Brain microvascular endothelial cell (primary cell): ENCODE measurements at regions not wholly inside any gene's neighbourhood (a gene's known extent, or its start where the extent isn't known, plus 50 kb on each side); places are given as distances from the start of the nearest gene placed in this dataset.
"Not testable (repeated sequence)": the region's sequence is repeated elsewhere in the genome, so short reads cannot be mapped to it uniquely, and the experiment has no call there.

Experiments
- DNase-seq: peaks from one replicate; pipeline ENCODE4 v3.0.0-alpha.2; 2020
- H3K27ac ChIP-seq: fragments of 250-450 bp; sonication (Bioruptor Pico); 2 replicates; pipeline ENCODE4 v1.5.1; 2020; ENCODE audit warnings: mild to moderate bottlenecking, moderate library complexity
- H3K27me3 ChIP-seq: fragments of 250-450 bp; sonication (Bioruptor Pico); replicated peaks from 2 replicates; pipeline ENCODE4 v1.5.1; 2020; ENCODE audit warnings: mild to moderate bottlenecking
- H3K36me3 ChIP-seq: fragments of 250-450 bp; sonication (Bioruptor Pico); replicated peaks from 2 replicates; pipeline ENCODE4 v1.5.1; 2020; ENCODE audit warnings: mild to moderate bottlenecking
- H3K4me3 ChIP-seq: 2 replicates; pipeline ENCODE4 v1.5.1; 2011; ENCODE audit warnings: low read depth, mild to moderate bottlenecking, control low read depth, low read length, moderate library complexity
- in situ Hi-C: cut with HindIII; loops from 2 replicates; pipeline ENCODE4 v1.10.0; 2017; ENCODE audit warnings: low sequenced_read_pairs, low pct_ligation_motif_present
- TF ChIP-seq, protein P1 (sequence below): IDR thresholded peaks from 2 replicates; pipeline ENCODE4 v1.5.1; 2011; ENCODE audit warnings: low read depth, mild to moderate bottlenecking, moderate library complexity, low read length, control low read depth, inconsistent platforms; ENCODE audit errors: missing control alignments

DNA sequence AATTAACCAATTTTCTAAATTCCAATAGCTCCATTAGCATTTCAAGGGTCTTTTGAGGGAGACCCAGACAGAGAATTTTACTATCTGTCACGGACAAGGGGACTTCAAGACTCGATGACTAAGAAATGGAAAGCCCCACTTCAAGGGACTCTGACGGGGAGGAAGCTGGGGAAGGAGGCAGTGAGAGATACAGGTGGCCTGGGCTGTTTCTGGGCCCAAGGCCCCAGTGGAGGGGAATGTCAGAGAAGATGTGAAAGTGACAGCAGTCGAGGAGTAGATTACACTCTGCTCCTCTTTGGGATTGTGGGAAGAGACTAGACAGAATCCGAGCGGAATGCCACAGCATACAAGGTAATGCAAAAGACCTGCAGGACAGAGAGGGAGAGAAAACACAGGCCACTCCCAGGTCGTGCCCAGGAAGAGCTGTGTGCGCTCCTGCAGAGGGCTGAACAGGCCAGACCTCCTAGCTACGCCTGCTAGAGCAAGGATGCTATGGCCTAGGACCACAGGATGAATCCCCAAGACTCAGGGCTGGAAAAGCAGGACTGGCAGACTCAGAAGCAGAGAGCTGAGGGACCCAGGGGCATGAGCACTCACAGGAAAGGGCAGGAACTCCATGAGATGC lies 321.5 kb upstream of the CHRNA7 start:
- H3K36me3 ChIP-seq, DNase-seq, H3K27ac ChIP-seq, in situ Hi-C loops, H3K27me3 ChIP-seq, H3K4me3 ChIP-seq: not testable (repeated sequence)

DNA sequence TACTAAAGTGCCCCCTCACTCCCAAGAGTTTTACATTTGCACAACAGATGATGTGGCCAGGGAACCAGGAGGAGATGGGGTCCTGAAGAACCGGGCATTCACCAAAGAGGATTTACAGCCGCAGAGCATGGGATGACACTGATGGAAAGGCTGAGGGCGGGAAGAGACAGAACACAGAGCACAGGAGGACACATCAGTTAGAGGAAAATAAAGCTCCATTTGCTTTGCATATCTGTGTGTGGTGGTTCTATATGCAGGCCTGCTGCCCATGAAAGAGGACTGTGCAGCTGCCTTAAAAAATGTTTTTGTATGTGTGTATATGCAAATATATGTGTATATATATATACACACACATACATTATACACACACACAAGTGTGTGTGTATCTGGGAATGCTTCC lies 320.8 kb upstream of the CHRNA7 start:
- H3K4me3 ChIP-seq, DNase-seq, H3K27ac ChIP-seq, H3K36me3 ChIP-seq, H3K27me3 ChIP-seq, in situ Hi-C loops: not testable (repeated sequence)

DNA sequence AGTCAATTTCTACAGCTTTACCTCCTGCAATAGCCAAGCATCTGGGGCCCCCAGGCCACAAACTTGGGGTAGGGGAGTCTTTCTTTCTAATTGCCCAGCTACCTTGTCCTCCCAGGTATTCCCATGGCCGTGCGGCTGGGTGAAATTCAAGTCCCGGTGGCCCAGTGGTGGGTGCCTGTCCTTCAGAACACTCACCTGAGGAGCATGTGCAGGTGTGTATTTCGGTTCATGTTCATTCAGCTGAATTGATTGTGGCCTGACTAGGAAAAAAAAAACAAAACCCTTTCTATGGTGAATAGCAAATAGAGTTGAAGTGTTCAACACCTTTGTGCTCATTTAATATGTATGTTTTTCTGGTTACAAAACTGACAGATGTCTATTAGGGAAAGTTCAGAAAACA lies 319.5 kb upstream of the CHRNA7 start:
- DNase-seq, H3K27me3 ChIP-seq, H3K4me3 ChIP-seq, H3K36me3 ChIP-seq, H3K27ac ChIP-seq, in situ Hi-C loops: not testable (repeated sequence)

DNA sequence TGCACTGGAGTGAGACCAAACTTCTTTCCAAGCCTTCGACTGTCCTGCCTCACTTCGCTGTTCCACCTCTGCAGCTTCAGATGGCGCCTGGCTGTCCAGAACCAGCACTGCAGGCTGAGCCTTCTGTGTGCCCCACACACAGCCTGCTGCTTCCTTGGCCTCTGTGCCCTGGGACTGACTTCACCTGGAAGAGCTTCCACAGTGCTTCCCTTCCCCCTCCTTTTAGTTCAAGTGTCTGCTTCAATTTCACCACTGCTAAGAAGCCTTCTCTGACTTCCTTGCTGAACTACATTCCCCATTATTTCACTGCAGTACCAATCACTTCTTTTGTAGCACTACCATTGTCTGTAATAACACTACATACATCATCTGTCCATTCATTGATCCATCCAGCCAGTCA lies 315.1 kb upstream of the CHRNA7 start:
- H3K4me3 ChIP-seq, in situ Hi-C loops, H3K36me3 ChIP-seq, H3K27ac ChIP-seq, DNase-seq, H3K27me3 ChIP-seq: not testable (repeated sequence)

DNA sequence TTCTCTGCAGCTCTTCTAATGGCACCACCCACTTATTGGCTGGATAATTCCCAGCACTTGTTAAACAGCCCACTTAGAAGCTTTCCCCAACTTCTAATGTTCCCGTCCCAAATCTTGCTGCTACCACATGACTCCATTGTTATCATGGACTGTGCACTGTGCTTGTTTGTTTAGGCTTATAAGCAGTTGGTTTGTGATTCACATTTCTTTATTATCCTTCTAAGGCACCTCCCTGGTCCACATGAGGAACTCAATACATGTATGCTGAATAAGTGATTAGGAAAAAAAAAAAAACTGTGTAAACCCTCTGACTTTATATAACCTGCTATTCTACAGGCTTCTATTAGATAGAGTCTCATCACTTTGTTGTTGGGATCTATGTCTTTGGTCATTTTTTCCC lies 311.7 kb upstream of the CHRNA7 start:
- DNase-seq, H3K36me3 ChIP-seq, in situ Hi-C loops, H3K4me3 ChIP-seq, H3K27ac ChIP-seq, H3K27me3 ChIP-seq: not testable (repeated sequence)

DNA sequence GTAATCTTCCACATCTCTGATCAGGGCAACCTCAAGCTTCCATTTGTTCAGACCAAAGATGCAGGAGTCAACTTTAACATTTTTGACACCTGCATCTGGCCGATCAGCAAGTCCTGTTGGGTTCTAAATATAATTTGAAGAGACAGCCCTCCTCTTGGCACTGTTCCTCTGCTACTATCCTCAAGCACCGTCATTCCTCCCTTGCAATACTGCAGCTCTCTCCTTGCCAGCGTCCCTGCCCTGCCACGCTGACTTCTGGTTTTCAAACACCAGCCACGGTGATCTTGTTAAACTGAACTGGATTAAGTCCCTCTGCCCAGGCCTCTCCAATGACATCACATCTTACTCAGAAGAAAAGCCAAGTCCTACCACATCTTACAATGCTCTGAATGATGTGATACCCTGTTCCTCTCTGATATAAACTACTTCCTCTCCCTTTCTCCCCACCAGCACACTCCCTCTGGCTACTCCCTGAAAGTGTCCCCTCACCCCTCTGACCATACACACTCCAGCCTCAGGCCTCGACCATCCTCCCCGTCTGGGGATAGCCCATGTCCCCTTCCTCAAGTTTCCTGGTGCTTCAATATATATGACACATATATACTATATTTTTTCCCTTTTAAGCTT lies 310.8 kb upstream of the CHRNA7 start:
- DNase-seq, in situ Hi-C loops, H3K27me3 ChIP-seq, H3K27ac ChIP-seq, H3K36me3 ChIP-seq, H3K4me3 ChIP-seq: not testable (repeated sequence)

DNA sequence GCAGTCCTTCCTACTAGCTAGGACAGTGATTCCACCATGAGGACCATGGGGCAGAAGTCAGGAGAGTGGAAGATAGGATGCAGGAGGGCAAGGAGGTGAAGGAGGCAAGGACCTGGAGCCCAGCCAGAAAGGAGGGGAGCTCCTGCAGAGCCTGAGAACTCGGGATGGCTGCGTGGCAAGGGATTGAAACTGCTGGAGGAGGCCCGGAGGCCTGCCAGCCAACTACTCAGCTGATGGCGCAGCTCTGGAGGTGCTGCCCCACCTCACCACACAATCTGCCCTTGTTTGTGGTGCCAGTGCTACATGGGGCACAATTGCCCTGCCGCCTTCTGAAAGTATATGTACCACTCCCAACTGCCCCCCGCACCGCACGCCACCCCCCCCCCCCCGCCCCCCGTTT lies 307.3 kb upstream of the CHRNA7 start:
- H3K27ac ChIP-seq, DNase-seq, H3K4me3 ChIP-seq, in situ Hi-C loops, H3K36me3 ChIP-seq, H3K27me3 ChIP-seq: not testable (repeated sequence)

DNA sequence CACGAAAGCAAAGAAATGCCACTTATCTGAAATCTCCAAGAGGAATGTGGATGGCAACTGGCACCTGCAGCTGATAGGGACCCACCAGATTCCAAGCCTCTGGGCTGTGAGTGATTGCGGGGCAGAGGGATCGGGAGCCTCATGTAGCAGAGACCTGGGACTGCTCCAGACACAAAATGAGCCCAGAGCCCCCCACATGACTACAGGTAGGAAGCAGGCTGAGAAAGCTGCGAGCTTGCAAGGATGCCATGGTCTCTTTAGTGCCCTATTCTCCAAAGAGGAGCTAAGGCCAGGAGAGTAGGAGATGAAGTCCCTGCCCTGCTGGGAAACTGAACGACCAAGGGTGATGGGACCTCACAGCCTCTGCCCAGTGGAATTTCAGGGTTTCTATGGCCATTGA lies 305.4 kb upstream of the CHRNA7 start:
- H3K27me3 ChIP-seq, DNase-seq, in situ Hi-C loops, H3K4me3 ChIP-seq, H3K36me3 ChIP-seq, H3K27ac ChIP-seq: not testable (repeated sequence)

DNA sequence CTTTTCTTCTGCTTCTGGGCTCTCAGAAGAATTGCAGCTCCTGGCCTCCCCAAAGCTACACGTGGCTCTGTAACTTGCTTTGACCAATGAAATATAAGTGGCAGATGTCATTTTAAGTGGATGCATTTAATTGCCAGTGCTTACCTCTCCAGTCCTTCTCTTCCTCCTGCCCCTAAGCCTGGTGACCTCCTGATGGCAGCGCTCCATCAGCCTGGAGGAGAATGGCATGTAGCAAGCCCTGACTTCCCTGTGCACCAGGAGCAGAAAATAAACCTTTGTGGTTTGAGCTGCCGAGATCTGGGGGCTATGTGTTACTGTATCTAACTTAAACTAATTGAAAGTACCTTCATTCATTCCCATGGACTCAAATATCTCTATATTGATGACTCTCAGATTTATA lies 304.7 kb upstream of the CHRNA7 start:
- H3K27ac ChIP-seq, DNase-seq, in situ Hi-C loops, H3K27me3 ChIP-seq, H3K4me3 ChIP-seq, H3K36me3 ChIP-seq: not testable (repeated sequence)

DNA sequence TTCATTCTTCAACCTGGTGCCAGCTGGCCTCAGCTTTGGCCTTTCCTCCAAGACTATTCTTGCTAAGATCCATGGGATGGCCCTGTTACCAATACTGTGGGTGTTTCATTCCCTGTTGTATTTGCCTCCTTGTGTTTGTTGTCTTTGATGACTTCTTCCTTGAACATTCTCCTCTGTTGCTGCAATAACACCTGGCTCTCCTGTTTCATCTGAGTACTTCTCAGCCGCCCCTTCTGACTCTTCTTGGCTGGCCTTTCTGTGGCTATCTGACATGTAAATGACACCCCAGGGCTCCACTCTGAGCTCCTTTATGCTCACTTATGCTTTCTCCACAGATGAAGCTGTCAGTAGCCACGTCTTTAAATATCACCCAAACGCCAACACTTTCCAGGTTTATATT lies 302.7 kb upstream of the CHRNA7 start:
- Histone ChIP-seq H3K27me3 (no peaks in the 10 kb centered on the region), H3K4me3 (no peak overlapping the region), H3K36me3 (no peaks in the 10 kb centered on the region), H3K27ac (no peak overlapping the region)
- TF ChIP-seq, protein P1, sequence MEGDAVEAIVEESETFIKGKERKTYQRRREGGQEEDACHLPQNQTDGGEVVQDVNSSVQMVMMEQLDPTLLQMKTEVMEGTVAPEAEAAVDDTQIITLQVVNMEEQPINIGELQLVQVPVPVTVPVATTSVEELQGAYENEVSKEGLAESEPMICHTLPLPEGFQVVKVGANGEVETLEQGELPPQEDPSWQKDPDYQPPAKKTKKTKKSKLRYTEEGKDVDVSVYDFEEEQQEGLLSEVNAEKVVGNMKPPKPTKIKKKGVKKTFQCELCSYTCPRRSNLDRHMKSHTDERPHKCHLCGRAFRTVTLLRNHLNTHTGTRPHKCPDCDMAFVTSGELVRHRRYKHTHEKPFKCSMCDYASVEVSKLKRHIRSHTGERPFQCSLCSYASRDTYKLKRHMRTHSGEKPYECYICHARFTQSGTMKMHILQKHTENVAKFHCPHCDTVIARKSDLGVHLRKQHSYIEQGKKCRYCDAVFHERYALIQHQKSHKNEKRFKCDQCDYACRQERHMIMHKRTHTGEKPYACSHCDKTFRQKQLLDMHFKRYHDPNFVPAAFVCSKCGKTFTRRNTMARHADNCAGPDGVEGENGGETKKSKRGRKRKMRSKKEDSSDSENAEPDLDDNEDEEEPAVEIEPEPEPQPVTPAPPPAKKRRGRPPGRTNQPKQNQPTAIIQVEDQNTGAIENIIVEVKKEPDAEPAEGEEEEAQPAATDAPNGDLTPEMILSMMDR: no peak
- DNase-seq: no peak
- in situ Hi-C loops: no loop called here
